ENCODE measurements at regions not wholly inside any gene's neighbourhood (a gene's known extent, or its start where the extent isn't known, plus 50 kb on each side); places are given as distances from the start of the nearest gene placed in this dataset.

- Histone ChIP-seq H3K9me3 (ENCODE audit: control insufficient read depth in 1 of 2, insufficient read depth in 1 of 2, low read length in 2 of 2) (peaks cover 0 to 3% of the 10 kb centered on the region in 2 experiments), H3K36me3 (ENCODE audit: insufficient read depth, low read length) (no peaks in the 10 kb centered on the region), H3K27me3 (ENCODE audit: control insufficient read depth in 1 of 2, insufficient read depth in 2 of 2, low read length in 2 of 2) (peaks cover 0 to 4% of the 10 kb centered on the region in 2 experiments), H3K4me3 (ENCODE audit: low read length) (no peak overlapping the region), H3K4me1 (ENCODE audit: insufficient read depth, low read length) (no peaks in the 10 kb centered on the region), H3K27ac (ENCODE audit: low read depth in 1 of 2, low read length in 2 of 2) (no peak overlapping the region)
- Mint-ChIP-seq H3K36me3 (ENCODE audit: low read depth) (no peaks in the 10 kb centered on the region), H3K9me3 (no peaks in the 10 kb centered on the region), H3K27ac (no peak overlapping the region), H3K27me3 (peaks cover 10% of the 10 kb centered on the region), H3K4me1 (ENCODE audit: low read depth) (no peaks in the 10 kb centered on the region), H3K4me3 (no peak overlapping the region)
- ATAC-seq (ENCODE audit: poor library complexity) (no peak), DNase-seq (no peak)
- intact Hi-C loops (cut with DNase I, micrococcal nuclease), result no loop called here
- CTCF ChIA-PET, result no interaction called here
- TF ChIP-seq CTCF (IDR thresholded peaks at IDR 0.05), result no peak
- POLR2A ChIA-PET, result no interaction called here
These were observed 231.6 kb downstream of the MAFB start for GRCh38 chr20:40457404-40457803.

- H3K4me3 ChIP-seq (ENCODE audit: low read length), result no peak overlapping the region
- intact Hi-C loops (cut with DNase I, micrococcal nuclease), result no loop called here
- ChIA-PET POLR2A (no interaction called here), CTCF (no interaction called here)
- H3K27ac ChIP-seq (ENCODE audit: low read depth in 1 of 2, low read length in 2 of 2), result no peak overlapping the region
- TF ChIP-seq CTCF (IDR thresholded peaks at IDR 0.05), result no peak
- no peaks in the 10 kb centered on the region for H3K4me1 Mint-ChIP-seq (ENCODE audit: low read depth)
- H3K9me3 Mint-ChIP-seq, result no peaks in the 10 kb centered on the region
- peaks cover 0 to 4% of the 10 kb centered on the region in 2 experiments for H3K27me3 ChIP-seq (ENCODE audit: control insufficient read depth in 1 of 2, insufficient read depth in 2 of 2, low read length in 2 of 2)
- H3K36me3 ChIP-seq (ENCODE audit: insufficient read depth, low read length), result no peaks in the 10 kb centered on the region
- no peak for DNase-seq
- H3K27ac Mint-ChIP-seq, result no peak overlapping the region
- H3K4me1 ChIP-seq (ENCODE audit: insufficient read depth, low read length), result no peaks in the 10 kb centered on the region
- no peak overlapping the region for H3K4me3 Mint-ChIP-seq
- no peaks in the 10 kb centered on the region for H3K36me3 Mint-ChIP-seq (ENCODE audit: low read depth)
- no peak for ATAC-seq (ENCODE audit: poor library complexity)
- H3K27me3 Mint-ChIP-seq, result peaks cover 16% of the 10 kb centered on the region
- H3K9me3 ChIP-seq (ENCODE audit: control insufficient read depth in 1 of 2, insufficient read depth in 1 of 2, low read length in 2 of 2), result peaks cover 0 to 3% of the 10 kb centered on the region in 2 experiments
These were observed 236.3 kb downstream of the MAFB start for GRCh38 chr20:40452758-40453157.

- no peaks in the 10 kb centered on the region for H3K36me3 Mint-ChIP-seq (ENCODE audit: low read depth)
- no peak for TF ChIP-seq CTCF (IDR thresholded peaks at IDR 0.05)
- Histone ChIP-seq H3K36me3 (ENCODE audit: insufficient read depth, low read length) (no peaks in the 10 kb centered on the region), H3K27ac (ENCODE audit: low read depth in 1 of 2, low read length in 2 of 2) (no peak overlapping the region), H3K4me3 (ENCODE audit: low read length) (no peak overlapping the region), H3K4me1 (ENCODE audit: insufficient read depth, low read length) (no peaks in the 10 kb centered on the region), H3K27me3 (ENCODE audit: control insufficient read depth in 1 of 2, insufficient read depth in 2 of 2, low read length in 2 of 2) (peaks cover 0 to 4% of the 10 kb centered on the region in 2 experiments), H3K9me3 (ENCODE audit: control insufficient read depth in 1 of 2, insufficient read depth in 1 of 2, low read length in 2 of 2) (peaks cover 0 to 8% of the 10 kb centered on the region in 2 experiments)
- no peak for DNase-seq
- POLR2A ChIA-PET, result no interaction called here
- H3K4me1 Mint-ChIP-seq (ENCODE audit: low read depth), result no peaks in the 10 kb centered on the region
- intact Hi-C loops (cut with DNase I, micrococcal nuclease), result no loop called here
- peaks cover 25% of the 10 kb centered on the region for H3K27me3 Mint-ChIP-seq
- H3K9me3 Mint-ChIP-seq, result no peaks in the 10 kb centered on the region
- H3K4me3 Mint-ChIP-seq, result no peak overlapping the region
- H3K27ac Mint-ChIP-seq, result no peak overlapping the region
- no peak for ATAC-seq (ENCODE audit: poor library complexity)
- CTCF ChIA-PET, result no interaction called here
These were observed 237.5 kb downstream of the MAFB start for GRCh38 chr20:40451552-40451951.
